Panc1 (cell line): ENCODE measurements at regions not wholly inside any gene's neighbourhood (a gene's known extent, or its start where the extent isn't known, plus 50 kb on each side); places are given as distances from the start of the nearest gene placed in this dataset.

ENCODE experiments used
- ATAC-seq: fragments of 200-7000 bp; cut with Tn5 transposase; 2 replicates; pipeline ENCODE4 v1.9.1; 2020; ENCODE audit warnings: mild to moderate bottlenecking, moderate library complexity
- BruUV-seq: library from RNA; stranded (reverse); fragments of 400-500 nt; replicated peaks from 2 replicates; lab custom pipeline; 2021; lab: Mats Ljungman, UMichigan
- CTCF ChIA-PET: fragments of 300-600 bp; sonication (Branson Sonifier 250); formaldehyde crosslinking; loops from one replicate; lab custom pipeline; 2022; ENCODE audit warnings: antibody characterized with exemption; lab: Charles Lee
- POLR2A ChIA-PET: fragments of 300-600 bp; sonication (Branson Sonifier 250); formaldehyde crosslinking; loops from one replicate; lab custom pipeline; 2022; ENCODE audit warnings: antibody characterized with exemption; lab: Charles Lee
- DNase-seq: peaks from one replicate; pipeline ENCODE4 v3.0.0-alpha.2; 2010; ENCODE audit warnings: low read depth, low spot score
- H3K27ac ChIP-seq: 2 replicates; pipeline ENCODE4 v1.5.1; 2011; ENCODE audit warnings: mild to moderate bottlenecking, low read length, inconsistent platforms
- H3K27me3 ChIP-seq: fragments of 200-500 bp; sonication (Bioruptor generic); 2 replicates; pipeline ENCODE4 v1.6.0; 2014; ENCODE audit warnings: low read length, inconsistent platforms; ENCODE audit not compliant: control insufficient read depth, insufficient read depth
- H3K36me3 ChIP-seq: fragments of 200-500 bp; sonication (Bioruptor generic); 2 replicates; pipeline ENCODE4 v1.5.1; 2014; ENCODE audit warnings: inconsistent platforms, mild to moderate bottlenecking, low read length, moderate library complexity; ENCODE audit not compliant: control insufficient read depth, insufficient read depth
- H3K4me1 ChIP-seq: 2 replicates; pipeline ENCODE4 v1.5.1; 2011; ENCODE audit warnings: inconsistent platforms, mild to moderate bottlenecking, low read length, moderate library complexity; ENCODE audit not compliant: control insufficient read depth, insufficient read depth
- H3K4me3 ChIP-seq, 2 experiments: 2 replicates each; pipeline ENCODE4 v1.5.1; 2011 to 2012; ENCODE audit warnings: low read depth in 2 of 2, low read length in 2 of 2, mild to moderate bottlenecking in 2 of 2, inconsistent platforms in 1 of 2, moderate library complexity in 1 of 2
- H3K9me3 ChIP-seq: fragments of 200-500 bp; sonication (Bioruptor generic); 2 replicates; pipeline ENCODE4 v1.5.1; 2014; ENCODE audit warnings: low read depth, mild to moderate bottlenecking, inconsistent platforms, low read length, moderate library complexity; ENCODE audit not compliant: control insufficient read depth, insufficient read depth
- POLR2AphosphoS5 ChIP-seq: IDR thresholded peaks from 2 replicates; pipeline ENCODE4 v1.6.1; 2012; ENCODE audit warnings: mild to moderate bottlenecking, low read depth, low read length, moderate library complexity
- SIN3A ChIP-seq: IDR thresholded peaks from 2 replicates; pipeline ENCODE4 v1.6.1; 2012; ENCODE audit warnings: low read depth, mild to moderate bottlenecking, low read length, moderate library complexity, borderline replicate concordance; ENCODE audit not compliant: insufficient read depth
- TCF7L2 ChIP-seq: IDR thresholded peaks from 2 replicates; pipeline ENCODE4 v1.6.1; 2011; ENCODE audit warnings: mild to moderate bottlenecking, low read depth, low read length, inconsistent platforms
- in situ Hi-C: cut with HindIII; loops from 2 replicates; pipeline ENCODE4 v1.10.0; 2016; ENCODE audit warnings: low sequenced_read_pairs, low pct_unique_long_range_greater_than_20kb
- intact Hi-C: fragments of 100-400 bp; cut with micrococcal nuclease; formaldehyde crosslinking; loops from one replicate; pipeline ENCODE4 v1.10.0; 2022; ENCODE audit not compliant: unreplicated experiment
- TF ChIP-seq, protein P1 (sequence below), 2 experiments: IDR thresholded peaks; 2 replicates each; pipeline ENCODE4 v1.6.1; 2011 to 2012; ENCODE audit warnings: low read depth in 2 of 2, control low read depth in 1 of 2, low read length in 1 of 2, mild to moderate bottlenecking in 1 of 2, moderate library complexity in 1 of 2; ENCODE audit not compliant: insufficient read depth in 1 of 2
- TF ChIP-seq, protein P2 (sequence below): fragments of 450-650 bp; IDR thresholded peaks from 2 replicates; pipeline ENCODE4 v1.5.1; 2017; ENCODE audit warnings: mild to moderate bottlenecking

DNA sequence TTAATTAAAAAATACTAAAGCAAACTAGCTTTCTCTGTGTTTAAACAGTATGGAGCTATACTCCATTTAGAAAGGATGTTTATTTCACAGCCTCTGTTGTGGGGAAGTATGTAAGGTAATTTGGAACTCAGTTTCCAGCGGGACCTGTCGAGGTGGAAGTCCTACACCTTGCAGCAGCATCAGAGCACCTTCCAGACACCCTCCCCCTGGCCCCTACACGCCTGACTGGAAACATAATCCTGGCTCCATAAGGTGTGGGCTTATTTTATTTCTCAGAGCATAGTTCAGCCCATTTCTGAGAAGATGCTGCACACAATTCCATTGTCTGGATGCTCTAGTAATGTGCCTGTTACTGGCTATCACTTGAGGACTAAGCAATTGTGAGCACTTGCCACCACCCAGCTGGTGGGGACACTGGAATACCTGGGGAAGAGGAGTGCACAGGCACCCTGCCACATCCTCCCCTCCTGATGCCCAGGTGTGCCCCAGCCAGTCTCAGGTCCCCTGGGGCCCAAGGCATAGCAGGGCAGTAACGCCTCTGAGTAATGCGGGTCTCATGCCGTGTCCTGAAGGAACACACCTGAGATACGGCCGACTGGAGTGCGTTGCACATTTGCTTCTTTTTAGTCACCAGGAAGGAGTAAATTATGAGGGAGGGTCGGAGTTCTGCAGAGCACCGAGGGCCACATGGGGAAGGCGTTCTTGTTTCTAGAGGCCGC, 556.5 kb downstream of the QKI start:
- POLR2A ChIA-PET = no interaction called here
- TF ChIP-seq TCF7L2 (no peak), POLR2AphosphoS5 (no peak), SIN3A (no peak)
- TF ChIP-seq, protein P1, sequence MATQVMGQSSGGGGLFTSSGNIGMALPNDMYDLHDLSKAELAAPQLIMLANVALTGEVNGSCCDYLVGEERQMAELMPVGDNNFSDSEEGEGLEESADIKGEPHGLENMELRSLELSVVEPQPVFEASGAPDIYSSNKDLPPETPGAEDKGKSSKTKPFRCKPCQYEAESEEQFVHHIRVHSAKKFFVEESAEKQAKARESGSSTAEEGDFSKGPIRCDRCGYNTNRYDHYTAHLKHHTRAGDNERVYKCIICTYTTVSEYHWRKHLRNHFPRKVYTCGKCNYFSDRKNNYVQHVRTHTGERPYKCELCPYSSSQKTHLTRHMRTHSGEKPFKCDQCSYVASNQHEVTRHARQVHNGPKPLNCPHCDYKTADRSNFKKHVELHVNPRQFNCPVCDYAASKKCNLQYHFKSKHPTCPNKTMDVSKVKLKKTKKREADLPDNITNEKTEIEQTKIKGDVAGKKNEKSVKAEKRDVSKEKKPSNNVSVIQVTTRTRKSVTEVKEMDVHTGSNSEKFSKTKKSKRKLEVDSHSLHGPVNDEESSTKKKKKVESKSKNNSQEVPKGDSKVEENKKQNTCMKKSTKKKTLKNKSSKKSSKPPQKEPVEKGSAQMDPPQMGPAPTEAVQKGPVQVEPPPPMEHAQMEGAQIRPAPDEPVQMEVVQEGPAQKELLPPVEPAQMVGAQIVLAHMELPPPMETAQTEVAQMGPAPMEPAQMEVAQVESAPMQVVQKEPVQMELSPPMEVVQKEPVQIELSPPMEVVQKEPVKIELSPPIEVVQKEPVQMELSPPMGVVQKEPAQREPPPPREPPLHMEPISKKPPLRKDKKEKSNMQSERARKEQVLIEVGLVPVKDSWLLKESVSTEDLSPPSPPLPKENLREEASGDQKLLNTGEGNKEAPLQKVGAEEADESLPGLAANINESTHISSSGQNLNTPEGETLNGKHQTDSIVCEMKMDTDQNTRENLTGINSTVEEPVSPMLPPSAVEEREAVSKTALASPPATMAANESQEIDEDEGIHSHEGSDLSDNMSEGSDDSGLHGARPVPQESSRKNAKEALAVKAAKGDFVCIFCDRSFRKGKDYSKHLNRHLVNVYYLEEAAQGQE (IDR thresholded peaks at IDR 0.05; ENCODE audit: insufficient read depth in 1 of 2, low read depth in 2 of 2, low read length in 1 of 2) = no peak
- TF ChIP-seq, protein P2, sequence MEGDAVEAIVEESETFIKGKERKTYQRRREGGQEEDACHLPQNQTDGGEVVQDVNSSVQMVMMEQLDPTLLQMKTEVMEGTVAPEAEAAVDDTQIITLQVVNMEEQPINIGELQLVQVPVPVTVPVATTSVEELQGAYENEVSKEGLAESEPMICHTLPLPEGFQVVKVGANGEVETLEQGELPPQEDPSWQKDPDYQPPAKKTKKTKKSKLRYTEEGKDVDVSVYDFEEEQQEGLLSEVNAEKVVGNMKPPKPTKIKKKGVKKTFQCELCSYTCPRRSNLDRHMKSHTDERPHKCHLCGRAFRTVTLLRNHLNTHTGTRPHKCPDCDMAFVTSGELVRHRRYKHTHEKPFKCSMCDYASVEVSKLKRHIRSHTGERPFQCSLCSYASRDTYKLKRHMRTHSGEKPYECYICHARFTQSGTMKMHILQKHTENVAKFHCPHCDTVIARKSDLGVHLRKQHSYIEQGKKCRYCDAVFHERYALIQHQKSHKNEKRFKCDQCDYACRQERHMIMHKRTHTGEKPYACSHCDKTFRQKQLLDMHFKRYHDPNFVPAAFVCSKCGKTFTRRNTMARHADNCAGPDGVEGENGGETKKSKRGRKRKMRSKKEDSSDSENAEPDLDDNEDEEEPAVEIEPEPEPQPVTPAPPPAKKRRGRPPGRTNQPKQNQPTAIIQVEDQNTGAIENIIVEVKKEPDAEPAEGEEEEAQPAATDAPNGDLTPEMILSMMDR = no peak
- DNase-seq (no peak), ATAC-seq (no peak)
- in situ Hi-C loops = no loop called here
- Histone ChIP-seq H3K9me3 (no peaks in the 10 kb centered on the region), H3K27me3 (no peaks in the 10 kb centered on the region), H3K4me1 (no peaks in the 10 kb centered on the region), H3K4me3 (no peak overlapping the region), H3K36me3 (no peaks in the 10 kb centered on the region; the same call in 1 of the 2 replicates), H3K27ac (no peak overlapping the region)
- CTCF ChIA-PET = no interaction called here
- intact Hi-C loops = no loop called here
- BruUV-seq = no TSS peak

DNA sequence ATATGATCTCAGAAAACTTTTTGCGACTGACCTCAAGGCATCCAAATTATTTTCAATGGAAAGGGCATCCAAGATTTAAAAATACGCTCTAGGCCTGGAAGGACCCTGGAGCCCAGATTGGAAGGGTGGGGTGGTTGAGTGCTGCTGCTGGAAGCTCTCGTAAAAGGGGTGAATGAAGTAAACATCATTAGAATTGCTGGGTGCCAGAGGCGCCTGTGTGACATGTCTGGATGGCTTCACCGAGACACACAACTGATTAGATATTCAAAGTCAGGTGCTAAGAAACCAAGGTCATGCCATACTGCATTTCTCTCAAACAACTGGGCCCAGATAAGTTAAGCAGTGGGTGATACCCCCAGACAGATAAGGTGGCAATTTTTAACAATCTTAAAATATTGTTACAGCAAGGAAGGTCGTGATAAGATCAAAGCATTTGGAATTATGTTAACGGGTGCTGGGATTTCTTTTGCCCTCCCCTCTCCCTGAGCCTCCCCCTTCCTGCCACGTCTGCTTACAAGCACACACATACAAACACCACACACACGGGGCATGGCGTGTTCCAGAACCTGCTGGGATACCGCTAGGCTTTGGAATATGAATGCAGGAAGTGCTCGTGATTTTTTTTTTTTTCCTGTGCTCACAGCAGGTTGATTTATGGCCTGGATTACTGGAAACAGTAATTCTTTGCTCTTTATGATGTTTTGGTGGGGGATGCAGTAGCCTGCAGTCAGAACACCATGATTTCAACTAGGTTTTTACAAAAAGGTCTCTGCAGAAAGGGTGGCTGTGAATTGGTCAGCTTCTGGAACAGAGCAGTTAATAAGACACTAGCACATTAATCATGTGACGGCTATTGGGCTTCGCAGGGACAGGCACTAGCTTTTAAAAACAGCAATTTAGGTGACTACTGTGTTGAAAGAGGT, 551.2 kb downstream of the QKI start:
- Histone ChIP-seq H3K9me3 (no peaks in the 10 kb centered on the region), H3K36me3 (no peaks in the 10 kb centered on the region), H3K4me3 (no peak overlapping the region), H3K4me1 (no peaks in the 10 kb centered on the region), H3K27ac (no peak overlapping the region), H3K27me3 (no peaks in the 10 kb centered on the region)
- CTCF ChIA-PET = no interaction called here
- POLR2A ChIA-PET = no interaction called here
- intact Hi-C loops = no loop called here
- ATAC-seq (no peak), DNase-seq (no peak)
- TF ChIP-seq SIN3A (no peak), POLR2AphosphoS5 (no peak), TCF7L2 (no peak)
- TF ChIP-seq, protein P1 (IDR thresholded peaks at IDR 0.05; ENCODE audit: insufficient read depth in 1 of 2, low read depth in 2 of 2, low read length in 1 of 2) = no peak
- TF ChIP-seq, protein P2 = no peak
- in situ Hi-C loops = no loop called here
- no TSS peak for BruUV-seq
